IMR-90 (cell line): ENCODE measurements at regions not wholly inside any gene's neighbourhood (a gene's known extent, or its start where the extent isn't known, plus 50 kb on each side); places are given as distances from the start of the nearest gene placed in this dataset.

ENCODE experiments used
- CEBPB ChIP-seq: IDR thresholded peaks from 2 replicates; pipeline ENCODE4 v1.6.1; 2012; ENCODE audit warnings: low read depth, low read length, improper control_type of control experiment
- CTCF ChIP-seq: conservative IDR thresholded peaks from 2 replicates; pipeline ENCODE4 v1.5.1; 2012; ENCODE audit warnings: mild to moderate bottlenecking, low read depth, low read length, improper control_type of control experiment
- ELK1 ChIP-seq: fragments of 150-350 bp; IDR thresholded peaks from 2 replicates; pipeline ENCODE4 v1.6.1; 2016; ENCODE audit warnings: low read depth, mild to moderate bottlenecking, low read length, moderate library complexity, borderline replicate concordance
- MAFK ChIP-seq: IDR thresholded peaks from 2 replicates; pipeline ENCODE4 v1.6.1; 2012; ENCODE audit warnings: low read depth, low read length, improper control_type of control experiment
- POLR2A ChIP-seq: IDR thresholded peaks from 2 replicates; pipeline ENCODE4 v1.6.1; 2012; ENCODE audit warnings: mild to moderate bottlenecking, low read depth, low read length
- RAD21 ChIP-seq: IDR thresholded peaks from 2 replicates; pipeline ENCODE4 v1.6.1; 2012; ENCODE audit warnings: low read length, improper control_type of control experiment
- RCOR1 ChIP-seq: IDR thresholded peaks from 2 replicates; pipeline ENCODE4 v1.6.1; 2012; ENCODE audit warnings: mild to moderate bottlenecking, low read length, improper control_type of control experiment; ENCODE audit not compliant: insufficient replicate concordance
- RFX5 ChIP-seq: IDR thresholded peaks from 2 replicates; pipeline ENCODE4 v1.8.0; 2012; ENCODE audit warnings: low read depth, mild to moderate bottlenecking, low read length, moderate library complexity
- SMC3 ChIP-seq: fragments of 150-350 bp; IDR thresholded peaks from 2 replicates; pipeline ENCODE4 v1.6.1; 2016; ENCODE audit warnings: low read depth, mild to moderate bottlenecking, antibody characterized with exemption, low read length, moderate library complexity
- USF2 ChIP-seq: fragments of 150-350 bp; IDR thresholded peaks from 2 replicates; pipeline ENCODE4 v1.6.1; 2017; ENCODE audit warnings: mild to moderate bottlenecking, antibody characterized with exemption, low read length, low read depth

DNA sequence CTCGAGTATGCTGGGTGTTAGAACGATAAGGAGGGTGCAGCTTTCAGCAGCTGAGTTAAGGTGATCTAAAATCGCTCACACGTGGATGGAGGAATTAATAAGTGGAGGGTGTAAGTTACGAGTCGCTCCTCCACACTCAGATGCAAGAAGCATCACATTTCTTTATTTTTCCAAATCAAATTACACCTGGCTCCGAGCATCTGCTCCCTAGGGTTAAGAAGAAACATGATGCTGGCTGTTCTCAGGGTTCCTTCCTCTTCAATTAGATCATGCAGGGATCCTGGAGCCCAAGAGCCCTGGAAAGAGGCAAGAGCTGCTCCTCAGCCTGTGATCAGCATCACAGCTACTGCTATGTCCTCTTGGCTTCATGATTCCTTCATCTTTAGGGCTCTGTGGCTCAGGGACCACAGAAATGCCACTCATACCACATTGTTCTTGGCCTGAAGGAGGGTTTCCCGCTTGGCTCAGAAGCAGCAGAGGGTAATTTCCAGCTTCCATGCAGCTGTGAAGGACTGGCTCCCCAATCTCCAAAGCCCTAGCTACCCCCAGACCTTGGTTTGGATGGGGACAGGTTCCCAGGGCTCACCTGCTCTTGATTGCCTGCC is 235.9 kb upstream of the ZNF32 start:
- TF ChIP-seq CTCF: no peak
- no peak for TF ChIP-seq POLR2A
- no peak for TF ChIP-seq RCOR1
- TF ChIP-seq USF2: no peak
- TF ChIP-seq RAD21: no peak
- TF ChIP-seq ELK1: no peak
- no peak for TF ChIP-seq SMC3
- no peak for TF ChIP-seq MAFK
- TF ChIP-seq RFX5: no peak
- no peak for TF ChIP-seq CEBPB
